Neural progenitor cell (in vitro differentiated cells): ENCODE measurements at regions not wholly inside any gene's neighbourhood (a gene's known extent, or its start where the extent isn't known, plus 50 kb on each side); places are given as distances from the start of the nearest gene placed in this dataset.

Source experiments
- CTCF ChIP-seq: fragments of 200-600 bp; sonication (generic); IDR thresholded peaks from 2 replicates; pipeline ENCODE4 v1.5.1; 2017; ENCODE audit warnings: antibody characterized with exemption, mild to moderate bottlenecking
- EZH2 ChIP-seq: fragments of 200-600 bp; sonication (generic); IDR thresholded peaks from 2 replicates; pipeline ENCODE4 v1.6.1; 2017; ENCODE audit warnings: antibody characterized with exemption, mild to moderate bottlenecking, moderate library complexity
- EZH2phosphoT487 ChIP-seq: fragments of 200-600 bp; sonication (generic); IDR thresholded peaks from 2 replicates; pipeline ENCODE4 v1.6.1; 2017; ENCODE audit warnings: antibody characterized with exemption

DNA sequence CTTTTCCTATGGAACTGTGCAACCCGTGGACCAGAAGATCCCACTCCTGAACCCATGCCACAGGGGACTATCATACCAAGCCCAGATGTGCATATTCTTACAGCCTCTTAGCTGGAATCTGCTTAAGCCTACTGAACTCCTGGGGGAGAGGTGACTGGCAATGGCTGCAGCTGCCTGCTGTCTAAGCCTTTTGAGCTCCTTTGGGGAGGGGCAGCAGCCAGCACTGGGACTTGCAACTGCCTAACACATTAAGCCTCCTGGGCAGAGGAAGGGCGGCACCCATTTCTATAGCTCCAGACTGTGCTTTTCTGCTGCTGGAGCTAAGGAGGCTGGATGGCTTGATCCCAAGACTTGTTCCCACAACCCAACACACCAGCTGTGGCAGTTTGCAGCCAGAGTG, 117.9 kb upstream of the VEGFC start:
- TF ChIP-seq CTCF: no peak
- TF ChIP-seq EZH2: no peak
- TF ChIP-seq EZH2phosphoT487: no peak
